ENCODE measurements at regions not wholly inside any gene's neighbourhood (a gene's known extent, or its start where the extent isn't known, plus 50 kb on each side); places are given as distances from the start of the nearest gene placed in this dataset.
"Not testable (repeated sequence)": the region's sequence is repeated elsewhere in the genome, so short reads cannot be mapped to it uniquely, and the experiment has no call there.

DNA sequence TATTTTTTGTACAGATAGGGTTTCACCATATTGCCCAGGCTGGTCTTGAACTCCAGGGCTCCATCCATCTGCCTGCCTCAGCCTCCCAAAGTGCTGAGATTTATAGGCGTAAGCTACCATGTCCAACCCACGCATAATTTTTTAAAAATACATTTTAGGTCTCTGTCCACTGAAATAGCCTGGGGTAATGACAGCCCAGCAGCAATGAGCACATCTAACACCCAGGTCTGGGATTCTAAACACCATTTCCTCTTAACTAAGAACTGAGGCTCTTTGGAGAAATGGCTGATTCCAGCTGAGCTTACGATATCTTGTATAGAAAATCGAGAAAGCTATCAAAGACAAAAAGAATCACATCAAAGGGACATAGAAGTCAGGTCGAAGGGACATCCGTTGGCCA, 245.3 kb downstream of the PARN start:
- Histone ChIP-seq H3K9ac (ENCODE audit: low read depth, low read length) (no peak overlapping the region), H3K27me3 (ENCODE audit: control insufficient read depth, insufficient read depth, low read length) (no peaks in the 10 kb centered on the region), H3K9me3 (replicated peaks; ENCODE audit: low read length) (no peaks in the 10 kb centered on the region), H3K4me3 (ENCODE audit: low read length) (no peak overlapping the region), H3K4me2 (ENCODE audit: low read length) (no peak overlapping the region), H3K4me1 (ENCODE audit: control insufficient read depth, insufficient read depth, low read length) (peaks cover 6% of the 10 kb centered on the region), H3K36me3 (ENCODE audit: insufficient read depth, low read length) (no peaks in the 10 kb centered on the region)

DNA sequence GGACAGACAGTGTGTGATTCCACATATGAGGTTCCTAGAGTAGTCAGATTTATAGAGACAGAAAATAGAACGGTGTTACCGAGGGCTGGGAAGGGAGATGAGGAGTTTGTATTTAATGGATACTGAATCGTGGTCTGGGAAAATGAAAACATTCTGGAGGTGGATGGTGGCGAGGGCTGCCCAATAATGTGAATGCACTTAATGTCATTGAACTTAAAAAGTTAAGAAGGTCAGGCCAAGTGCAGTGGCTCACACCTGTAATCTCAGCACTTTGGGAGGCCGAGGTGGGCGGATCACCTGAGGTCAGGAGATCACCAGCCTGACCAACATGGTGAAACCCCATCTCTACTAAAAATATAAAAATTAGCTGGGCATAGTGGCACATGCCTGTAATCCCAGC, 246.2 kb downstream of the PARN start:
- H3K4me1 ChIP-seq (ENCODE audit: control insufficient read depth, insufficient read depth, low read length); H3K9me3 ChIP-seq (replicated peaks; ENCODE audit: low read length); H3K4me3 ChIP-seq (ENCODE audit: low read length); H3K9ac ChIP-seq (ENCODE audit: low read depth, low read length); H3K36me3 ChIP-seq (ENCODE audit: insufficient read depth, low read length); H3K27me3 ChIP-seq (ENCODE audit: control insufficient read depth, insufficient read depth, low read length); H3K4me2 ChIP-seq (ENCODE audit: low read length): not testable (repeated sequence)

DNA sequence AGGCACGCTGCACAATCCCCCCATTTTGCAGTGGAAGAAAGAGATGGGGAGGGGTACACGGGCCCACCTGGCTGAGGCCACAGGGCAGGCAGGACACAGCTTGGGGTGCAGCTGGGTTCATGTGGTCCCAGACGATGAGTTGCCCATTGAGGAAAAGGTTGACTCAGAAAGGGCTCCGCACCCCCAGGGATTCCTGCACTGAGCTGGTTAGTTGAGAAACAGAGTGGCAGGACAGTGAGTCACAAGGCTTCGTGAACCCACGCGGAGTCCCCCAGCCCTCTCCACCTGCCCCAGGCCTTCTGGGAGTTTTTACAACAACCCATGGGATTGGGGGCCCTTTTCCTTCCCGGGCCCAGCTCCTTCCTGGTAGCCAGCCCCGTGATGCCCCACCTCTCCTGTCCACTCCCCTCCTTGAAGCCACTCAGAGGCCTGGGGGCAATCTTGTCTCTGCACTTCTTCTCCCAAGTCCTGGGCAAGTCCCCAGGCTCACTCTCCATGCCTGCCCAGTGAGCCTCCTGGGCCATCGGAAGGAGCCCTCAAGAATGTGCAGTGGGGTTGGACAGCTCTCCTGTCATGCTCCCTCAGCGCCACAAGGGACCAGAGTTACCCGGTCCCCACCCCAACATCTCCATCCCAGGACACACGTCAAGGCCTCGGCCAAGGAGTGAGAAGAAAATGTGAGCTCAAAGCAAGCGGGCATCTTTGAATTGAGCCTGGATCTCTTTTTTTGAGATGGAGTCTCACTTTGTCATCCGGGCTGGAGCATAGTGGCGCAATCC, 251.2 kb downstream of the PARN start:
- Histone ChIP-seq H3K4me3 (ENCODE audit: low read length) (no peak overlapping the region), H3K9ac (ENCODE audit: low read depth, low read length) (no peak overlapping the region), H3K4me2 (ENCODE audit: low read length) (peak overlapping the region; percentile 38), H3K4me1 (ENCODE audit: control insufficient read depth, insufficient read depth, low read length) (peaks cover 18% of the 10 kb centered on the region), H3K36me3 (ENCODE audit: insufficient read depth, low read length) (no peaks in the 10 kb centered on the region), H3K9me3 (replicated peaks; ENCODE audit: low read length) (no peaks in the 10 kb centered on the region), H3K27me3 (ENCODE audit: control insufficient read depth, insufficient read depth, low read length) (no peaks in the 10 kb centered on the region)

DNA sequence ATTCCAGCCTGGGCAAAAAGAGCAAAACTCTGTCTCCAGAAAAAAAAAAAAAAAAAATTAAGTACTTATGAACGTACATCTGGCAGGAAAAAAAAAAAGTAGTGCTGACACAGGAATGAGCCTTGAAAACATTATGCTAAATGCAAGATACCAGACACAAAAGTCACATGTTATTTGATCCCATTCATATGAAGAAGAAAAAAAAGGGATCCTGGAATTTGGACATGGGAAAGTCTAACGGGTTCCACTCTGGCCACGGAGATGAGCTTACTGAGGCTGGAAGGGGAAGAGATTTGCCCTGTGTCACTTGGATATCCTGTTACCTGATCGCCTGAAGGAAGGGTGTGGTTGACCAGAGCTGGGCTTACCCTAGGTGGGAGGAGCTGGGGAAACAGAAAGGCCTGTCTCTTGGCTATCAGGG, 251.9 kb downstream of the PARN start:
- Histone ChIP-seq H3K9ac (ENCODE audit: low read depth, low read length) (no peak overlapping the region), H3K27me3 (ENCODE audit: control insufficient read depth, insufficient read depth, low read length) (no peaks in the 10 kb centered on the region), H3K4me1 (ENCODE audit: control insufficient read depth, insufficient read depth, low read length) (peaks cover 18% of the 10 kb centered on the region), H3K4me3 (ENCODE audit: low read length) (no peak overlapping the region), H3K36me3 (ENCODE audit: insufficient read depth, low read length) (no peaks in the 10 kb centered on the region), H3K9me3 (replicated peaks; ENCODE audit: low read length) (no peaks in the 10 kb centered on the region), H3K4me2 (ENCODE audit: low read length) (peak overlapping the region; percentile 38)

DNA sequence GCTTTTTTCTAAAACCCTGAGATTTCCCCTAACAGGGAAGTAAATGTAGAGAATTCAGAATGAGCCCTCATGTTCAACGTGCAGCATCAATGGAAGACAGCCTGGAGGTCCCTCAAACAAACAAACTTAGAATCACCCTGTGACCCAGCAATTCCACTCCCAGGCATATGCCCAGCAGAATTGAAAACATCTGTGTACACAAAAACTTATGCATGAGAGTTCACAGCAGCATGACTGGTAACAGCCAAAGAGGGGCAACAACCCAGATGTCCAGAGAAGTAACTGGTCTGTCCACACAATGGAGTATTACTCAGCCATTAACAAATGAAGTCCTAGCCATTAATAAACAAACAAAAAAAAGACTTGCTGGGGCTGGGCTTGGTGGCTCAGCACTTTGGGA, 252.7 kb downstream of the PARN start:
- H3K9me3 ChIP-seq (replicated peaks; ENCODE audit: low read length) = no peaks in the 10 kb centered on the region
- no peaks in the 10 kb centered on the region for H3K27me3 ChIP-seq (ENCODE audit: control insufficient read depth, insufficient read depth, low read length)
- no peak overlapping the region for H3K4me2 ChIP-seq (ENCODE audit: low read length)
- no peak overlapping the region for H3K4me3 ChIP-seq (ENCODE audit: low read length)
- no peak overlapping the region for H3K9ac ChIP-seq (ENCODE audit: low read depth, low read length)
- H3K4me1 ChIP-seq (ENCODE audit: control insufficient read depth, insufficient read depth, low read length) = peaks cover 12% of the 10 kb centered on the region
- no peaks in the 10 kb centered on the region for H3K36me3 ChIP-seq (ENCODE audit: insufficient read depth, low read length)

DNA sequence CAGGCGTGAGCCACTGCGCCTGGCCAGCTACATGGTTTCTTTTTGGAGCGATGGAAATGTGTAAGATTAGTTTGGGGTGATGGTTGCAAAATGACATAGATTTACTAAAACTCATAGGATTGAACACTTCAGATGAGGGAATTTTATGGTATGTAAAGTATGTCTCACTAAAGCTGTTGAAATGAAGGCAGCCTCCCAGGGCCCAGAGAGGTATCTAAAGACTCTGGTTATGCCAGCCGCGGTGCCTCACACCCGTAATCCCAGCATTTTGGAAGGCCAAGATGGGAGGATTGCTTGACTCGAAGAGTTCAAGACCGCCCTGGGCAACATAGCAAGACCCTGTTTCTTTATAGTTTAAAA, 254.9 kb downstream of the PARN start:
- Histone ChIP-seq H3K9me3 (replicated peaks; ENCODE audit: low read length) (no peaks in the 10 kb centered on the region), H3K4me2 (ENCODE audit: low read length) (no peak overlapping the region), H3K27me3 (ENCODE audit: control insufficient read depth, insufficient read depth, low read length) (no peaks in the 10 kb centered on the region), H3K9ac (ENCODE audit: low read depth, low read length) (no peak overlapping the region), H3K36me3 (ENCODE audit: insufficient read depth, low read length) (no peaks in the 10 kb centered on the region), H3K4me1 (ENCODE audit: control insufficient read depth, insufficient read depth, low read length) (peaks cover 17% of the 10 kb centered on the region), H3K4me3 (ENCODE audit: low read length) (no peak overlapping the region)

DNA sequence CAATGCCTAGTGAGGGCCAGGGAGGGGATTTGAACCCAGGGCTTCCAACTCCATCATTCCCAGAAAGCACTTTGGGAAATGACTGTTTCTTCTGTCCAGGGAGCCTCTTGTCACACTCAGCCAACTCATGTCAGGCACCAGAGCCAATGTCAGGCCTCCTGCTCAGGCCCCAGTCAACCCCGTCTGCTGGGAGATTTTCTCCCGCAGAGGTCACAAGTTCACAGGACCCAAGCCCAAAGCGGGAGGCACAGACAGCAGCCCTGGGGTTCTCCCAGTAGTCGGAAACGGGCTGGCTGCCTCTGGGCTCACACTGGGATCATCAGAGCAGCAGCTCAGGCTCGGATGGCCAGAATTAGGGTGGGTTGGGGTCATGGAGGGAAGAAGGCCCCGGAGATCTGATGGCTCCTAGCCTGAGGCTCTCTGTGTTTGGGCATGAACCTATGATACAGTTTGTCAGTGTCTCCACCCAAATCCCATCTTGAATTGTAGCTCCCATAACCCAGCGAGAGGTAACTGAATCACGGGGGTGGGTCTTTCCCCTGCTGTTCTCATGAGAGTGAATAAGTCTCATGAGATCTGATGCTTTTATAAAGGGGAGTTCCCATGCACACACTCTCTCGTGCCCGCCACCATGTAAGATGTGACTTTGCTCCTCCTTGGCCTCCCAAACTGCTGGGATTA, 255.5 kb downstream of the PARN start:
- peaks cover 23% of the 10 kb centered on the region for H3K4me1 ChIP-seq (ENCODE audit: control insufficient read depth, insufficient read depth, low read length)
- no peaks in the 10 kb centered on the region for H3K36me3 ChIP-seq (ENCODE audit: insufficient read depth, low read length)
- no peak overlapping the region for H3K9ac ChIP-seq (ENCODE audit: low read depth, low read length)
- no peak overlapping the region for H3K4me2 ChIP-seq (ENCODE audit: low read length)
- H3K4me3 ChIP-seq (ENCODE audit: low read length) = no peak overlapping the region
- H3K9me3 ChIP-seq (replicated peaks; ENCODE audit: low read length) = no peaks in the 10 kb centered on the region
- H3K27me3 ChIP-seq (ENCODE audit: control insufficient read depth, insufficient read depth, low read length) = no peaks in the 10 kb centered on the region

DNA sequence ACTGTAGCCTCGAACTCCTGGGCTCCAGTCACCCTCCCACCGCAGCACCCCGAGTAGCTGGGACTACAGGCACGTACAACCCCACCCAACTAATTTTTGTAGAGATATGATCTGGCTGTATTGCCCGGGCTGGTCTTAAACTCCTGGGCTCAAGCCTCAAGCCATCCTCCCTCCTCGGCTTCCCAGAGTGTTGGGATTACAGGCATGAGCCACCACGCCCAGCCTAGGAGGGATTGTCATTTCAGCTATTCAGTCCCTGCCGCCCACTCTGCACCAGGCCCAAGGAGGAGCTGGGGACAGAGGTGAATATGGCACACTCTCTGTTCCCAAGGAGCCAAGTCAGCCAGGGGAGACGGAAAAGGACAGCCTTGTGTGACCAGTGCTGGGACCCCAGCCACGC, 256.2 kb downstream of the PARN start:
- Histone ChIP-seq H3K9ac (ENCODE audit: low read depth, low read length) (no peak overlapping the region), H3K4me3 (ENCODE audit: low read length) (no peak overlapping the region), H3K4me2 (ENCODE audit: low read length) (no peak overlapping the region), H3K9me3 (replicated peaks; ENCODE audit: low read length) (no peaks in the 10 kb centered on the region), H3K4me1 (ENCODE audit: control insufficient read depth, insufficient read depth, low read length) (peaks cover 21% of the 10 kb centered on the region), H3K36me3 (ENCODE audit: insufficient read depth, low read length) (no peaks in the 10 kb centered on the region), H3K27me3 (ENCODE audit: control insufficient read depth, insufficient read depth, low read length) (no peaks in the 10 kb centered on the region)

DNA sequence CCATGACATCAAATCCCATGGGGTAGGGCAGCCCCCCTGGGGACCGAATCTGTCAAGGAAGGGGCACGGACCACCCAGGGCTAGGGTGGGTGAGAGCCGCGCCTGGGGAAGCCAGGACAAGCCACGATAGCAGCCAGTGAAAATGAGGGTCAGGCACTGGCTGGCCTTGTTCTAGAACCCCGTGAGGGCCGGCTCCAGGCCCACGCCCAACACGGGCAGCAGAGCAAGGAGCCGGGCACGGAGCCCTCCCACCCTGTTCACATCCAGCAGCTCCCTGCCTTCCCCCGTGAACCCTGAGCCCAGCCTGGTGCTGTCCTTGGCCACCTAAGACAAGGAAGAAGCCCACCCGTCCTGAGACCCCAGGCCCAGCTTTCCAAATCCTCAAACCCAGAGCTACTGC, 256.7 kb downstream of the PARN start:
- Histone ChIP-seq H3K27me3 (ENCODE audit: control insufficient read depth, insufficient read depth, low read length) (no peaks in the 10 kb centered on the region), H3K4me3 (ENCODE audit: low read length) (no peak overlapping the region), H3K9ac (ENCODE audit: low read depth, low read length) (no peak overlapping the region)

DNA sequence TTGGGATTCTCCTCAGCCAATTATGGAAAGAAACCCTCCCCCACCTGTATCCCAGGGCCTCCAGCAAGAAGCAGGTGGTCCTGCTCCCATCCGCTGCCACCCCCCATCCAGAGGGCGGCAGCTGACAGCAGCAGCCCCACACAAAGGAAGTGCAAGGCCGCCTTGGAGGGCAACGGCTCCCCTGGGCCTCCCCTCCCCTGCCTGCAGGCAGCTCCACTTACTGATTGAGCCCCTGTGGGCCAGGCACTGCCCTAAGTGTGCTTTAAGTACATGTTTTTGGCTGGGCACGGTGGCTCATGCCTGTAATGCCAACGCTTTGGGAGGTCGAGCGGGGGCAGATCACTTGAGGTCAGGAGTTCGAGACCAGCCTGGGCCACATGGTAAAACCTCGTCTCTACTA, 257.6 kb downstream of the PARN start:
- Histone ChIP-seq H3K9me3 (replicated peaks; ENCODE audit: low read length) (no peaks in the 10 kb centered on the region), H3K9ac (ENCODE audit: low read depth, low read length) (no peak overlapping the region), H3K4me1 (ENCODE audit: control insufficient read depth, insufficient read depth, low read length) (peaks cover 11% of the 10 kb centered on the region), H3K27me3 (ENCODE audit: control insufficient read depth, insufficient read depth, low read length) (no peaks in the 10 kb centered on the region), H3K4me2 (ENCODE audit: low read length) (no peak overlapping the region), H3K4me3 (ENCODE audit: low read length) (no peak overlapping the region), H3K36me3 (ENCODE audit: insufficient read depth, low read length) (no peaks in the 10 kb centered on the region)

More for the DNA sequence above, 256.7 kb downstream of the PARN start:
- H3K4me2 ChIP-seq (ENCODE audit: low read length) = no peak overlapping the region
- H3K36me3 ChIP-seq (ENCODE audit: insufficient read depth, low read length) = no peaks in the 10 kb centered on the region
- no peaks in the 10 kb centered on the region for H3K9me3 ChIP-seq (replicated peaks; ENCODE audit: low read length)
- H3K4me1 ChIP-seq (ENCODE audit: control insufficient read depth, insufficient read depth, low read length) = peaks cover 16% of the 10 kb centered on the region

DNA sequence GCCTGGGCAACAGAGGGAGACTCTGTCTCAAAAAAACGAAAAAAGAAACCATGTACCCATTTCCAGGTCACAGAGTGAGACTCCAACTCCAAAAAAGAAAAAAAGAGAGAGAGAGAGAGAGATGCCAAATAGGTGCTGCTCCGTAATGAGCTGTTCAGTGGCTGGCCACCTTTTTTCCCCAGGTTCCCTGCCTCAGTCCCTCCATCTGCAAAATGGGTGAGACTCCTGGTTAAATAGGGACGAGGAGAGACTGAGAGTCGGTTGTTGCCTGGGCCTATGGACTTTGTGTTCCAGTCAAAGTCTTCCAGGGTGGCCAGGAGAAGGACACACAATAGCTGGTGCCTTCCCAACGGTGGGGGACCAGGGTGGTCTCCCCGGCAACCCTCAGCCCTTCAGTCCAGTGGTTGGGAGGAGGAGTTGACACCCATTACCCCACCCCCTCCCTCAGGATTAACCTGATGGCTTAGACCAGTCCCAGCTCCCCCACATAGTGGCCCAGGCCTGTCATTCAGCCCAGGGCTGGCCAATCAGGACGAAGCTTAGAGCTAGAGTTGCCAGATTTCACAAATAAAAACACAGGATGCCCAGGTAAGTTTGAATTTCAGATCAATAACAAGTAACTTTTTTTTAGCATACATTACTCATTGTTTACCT, 258.2 kb downstream of the PARN start:
- H3K36me3 ChIP-seq (ENCODE audit: insufficient read depth, low read length) = no peaks in the 10 kb centered on the region
- no peaks in the 10 kb centered on the region for H3K9me3 ChIP-seq (replicated peaks; ENCODE audit: low read length)
- no peak overlapping the region for H3K9ac ChIP-seq (ENCODE audit: low read depth, low read length)
- no peak overlapping the region for H3K4me3 ChIP-seq (ENCODE audit: low read length)
- peaks cover 11% of the 10 kb centered on the region for H3K4me1 ChIP-seq (ENCODE audit: control insufficient read depth, insufficient read depth, low read length)
- no peaks in the 10 kb centered on the region for H3K27me3 ChIP-seq (ENCODE audit: control insufficient read depth, insufficient read depth, low read length)
- no peak overlapping the region for H3K4me2 ChIP-seq (ENCODE audit: low read length)
